Neural cell (in vitro differentiated cells): ENCODE measurements at regions not wholly inside any gene's neighbourhood (a gene's known extent, or its start where the extent isn't known, plus 50 kb on each side); places are given as distances from the start of the nearest gene placed in this dataset.

ENCODE experiments used
- H2AFZ ChIP-seq: fragments of 200-600, 300-800 bp; sonication (generic), shearing (Covaris generic); 2 replicates; pipeline ENCODE4 v1.6.0; 2014; ENCODE audit warnings: low read depth, mild to moderate bottlenecking, antibody characterized with exemption, low read length, moderate library complexity
- H3F3A ChIP-seq: fragments of 200-600 bp; shearing (Covaris generic); 2 replicates; pipeline ENCODE4 v1.6.1; 2016; ENCODE audit warnings: mild to moderate bottlenecking, moderate library complexity, mixed read lengths, antibody characterized with exemption, low read length; ENCODE audit not compliant: insufficient read depth, poor library complexity, severe bottlenecking
- H3K27ac ChIP-seq: fragments of 200-600, 300-800 bp; sonication (generic), shearing (Covaris generic); 2 replicates; pipeline ENCODE4 v1.5.1; 2014; ENCODE audit warnings: mild to moderate bottlenecking, low read length, moderate library complexity
- H3K27me3 ChIP-seq: fragments of 300-800, 200-600 bp; sonication (generic), shearing (Covaris generic); 2 replicates; pipeline ENCODE4 v1.6.0; 2014; ENCODE audit warnings: mild to moderate bottlenecking, low read depth, low read length, moderate library complexity; ENCODE audit not compliant: insufficient read depth
- H3K36me3 ChIP-seq: fragments of 300-800, 200-600 bp; sonication (generic), shearing (Covaris generic); 2 replicates; pipeline ENCODE4 v1.5.1; 2014; ENCODE audit warnings: mild to moderate bottlenecking, antibody characterized with exemption, low read length, moderate library complexity; ENCODE audit not compliant: insufficient read depth
- H3K4me2 ChIP-seq: fragments of 300-800, 200-600 bp; sonication (generic), shearing (Covaris generic); 2 replicates; pipeline ENCODE4 v1.6.0; 2014; ENCODE audit warnings: mild to moderate bottlenecking, low read length
- H3K4me3 ChIP-seq: fragments of 300-800, 200-600 bp; sonication (generic), shearing (Covaris generic); 2 replicates; pipeline ENCODE4 v1.5.1; 2014; ENCODE audit warnings: mild to moderate bottlenecking, low read length, moderate library complexity
- H3K79me2 ChIP-seq: fragments of 200-600 bp; shearing (Covaris generic); replicated peaks from 2 replicates; pipeline ENCODE4 v1.6.0; 2014; ENCODE audit warnings: mild to moderate bottlenecking, low read length, moderate library complexity; ENCODE audit not compliant: insufficient read depth
- H3K9ac ChIP-seq: fragments of 300-800, 200-600 bp; sonication (generic), shearing (Covaris generic); 2 replicates; pipeline ENCODE4 v1.6.1; 2016; ENCODE audit warnings: mild to moderate bottlenecking, low read length, mixed read lengths
- H3K9me2 ChIP-seq: fragments of 200-600 bp; shearing (Covaris generic); 2 replicates; pipeline ENCODE4 v1.6.1; 2016; ENCODE audit warnings: mild to moderate bottlenecking, low read length, mixed read lengths; ENCODE audit not compliant: insufficient read depth
- H3K9me3 ChIP-seq: fragments of 200-600, 300-800 bp; sonication (generic), shearing (Covaris generic); 2 replicates; pipeline ENCODE4 v1.6.1; 2016; ENCODE audit warnings: mild to moderate bottlenecking, mixed run types, low read length, moderate library complexity, mixed read lengths
- H4K20me1 ChIP-seq: fragments of 200-600 bp; shearing (Covaris generic); 2 replicates; pipeline ENCODE4 v1.6.1; 2016; ENCODE audit warnings: mild to moderate bottlenecking, mixed run types; ENCODE audit not compliant: insufficient read depth
- EP300 ChIP-seq: fragments of 450-650 bp; conservative IDR thresholded peaks from 2 replicates; pipeline ENCODE4 v1.6.1; 2014; ENCODE audit warnings: antibody characterized with exemption, mild to moderate bottlenecking, moderate library complexity; ENCODE audit not compliant: poor library complexity, severe bottlenecking
- EZH2 ChIP-seq: fragments of 200-600, 300-800 bp; shearing (Covaris generic), sonication (generic); IDR thresholded peaks from 2 replicates; pipeline ENCODE4 v1.6.1; 2014; ENCODE audit warnings: antibody characterized with exemption, low read length, borderline replicate concordance, mild to moderate bottlenecking; ENCODE audit not compliant: insufficient read depth, poor library complexity, severe bottlenecking
- MXI1 ChIP-seq: fragments of 450-650 bp; conservative IDR thresholded peaks from 2 replicates; pipeline ENCODE4 v1.6.1; 2014; ENCODE audit warnings: antibody characterized with exemption, mild to moderate bottlenecking; ENCODE audit not compliant: poor library complexity, severe bottlenecking
- POLR2AphosphoS5 ChIP-seq: IDR thresholded peaks from 2 replicates; pipeline ENCODE4 v1.6.1; 2012
- RAD21 ChIP-seq: fragments of 450-650 bp; conservative IDR thresholded peaks from 2 replicates; pipeline ENCODE4 v1.6.1; 2014; ENCODE audit warnings: antibody characterized with exemption, mild to moderate bottlenecking, moderate library complexity
- SMC3 ChIP-seq: fragments of 450-650 bp; conservative IDR thresholded peaks from 2 replicates; pipeline ENCODE4 v1.6.1; 2014; ENCODE audit warnings: antibody characterized with exemption, mild to moderate bottlenecking, moderate library complexity; ENCODE audit not compliant: poor library complexity
- TAF1 ChIP-seq: IDR thresholded peaks from 2 replicates; pipeline ENCODE4 v1.6.1; 2012; ENCODE audit warnings: low read depth
- TF ChIP-seq, protein P1 (sequence below): fragments of 450-650 bp; IDR thresholded peaks from 2 replicates; pipeline ENCODE4 v1.5.1; 2014; ENCODE audit warnings: antibody characterized with exemption, mild to moderate bottlenecking, moderate library complexity; ENCODE audit not compliant: poor library complexity, severe bottlenecking
- TF ChIP-seq, protein P2 (sequence below): IDR thresholded peaks from 2 replicates; pipeline ENCODE4 v1.6.1; 2012; ENCODE audit warnings: borderline replicate concordance

DNA sequence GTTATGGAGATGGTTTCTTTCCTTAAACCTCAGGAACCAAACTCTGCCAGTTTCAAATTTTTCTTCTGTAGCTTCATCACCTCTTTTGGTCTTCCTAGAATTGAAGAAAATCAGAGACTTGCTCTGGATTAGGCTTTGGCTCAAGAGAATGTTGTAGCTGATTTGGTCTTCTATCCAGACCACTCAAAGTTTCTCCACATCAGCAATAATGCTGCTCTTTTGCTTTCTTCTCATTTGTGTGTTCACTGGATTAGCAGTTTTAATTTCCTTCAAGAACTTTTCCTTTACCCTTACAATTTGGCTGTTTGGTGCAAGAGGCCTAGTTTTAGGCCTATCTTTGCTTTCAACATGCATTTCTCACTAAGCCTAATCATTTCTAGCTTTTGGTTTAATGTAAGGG is 78.1 kb upstream of the PLCB4 start:
- Histone ChIP-seq H4K20me1 (no peaks in the 10 kb centered on the region), H3K9me3 (no peaks in the 10 kb centered on the region), H3K4me3 (no peak overlapping the region), H3K27ac (no peak overlapping the region), H3K79me2 (no peaks in the 10 kb centered on the region), H2AFZ (no peak overlapping the region), H3K9me2 (no peaks in the 10 kb centered on the region), H3F3A (no peaks in the 10 kb centered on the region), H3K36me3 (no peaks in the 10 kb centered on the region), H3K4me2 (no peak overlapping the region), H3K9ac (no peak overlapping the region), H3K27me3 (no peaks in the 10 kb centered on the region)
- no peak for TF ChIP-seq RAD21
- TF ChIP-seq, protein P1, sequence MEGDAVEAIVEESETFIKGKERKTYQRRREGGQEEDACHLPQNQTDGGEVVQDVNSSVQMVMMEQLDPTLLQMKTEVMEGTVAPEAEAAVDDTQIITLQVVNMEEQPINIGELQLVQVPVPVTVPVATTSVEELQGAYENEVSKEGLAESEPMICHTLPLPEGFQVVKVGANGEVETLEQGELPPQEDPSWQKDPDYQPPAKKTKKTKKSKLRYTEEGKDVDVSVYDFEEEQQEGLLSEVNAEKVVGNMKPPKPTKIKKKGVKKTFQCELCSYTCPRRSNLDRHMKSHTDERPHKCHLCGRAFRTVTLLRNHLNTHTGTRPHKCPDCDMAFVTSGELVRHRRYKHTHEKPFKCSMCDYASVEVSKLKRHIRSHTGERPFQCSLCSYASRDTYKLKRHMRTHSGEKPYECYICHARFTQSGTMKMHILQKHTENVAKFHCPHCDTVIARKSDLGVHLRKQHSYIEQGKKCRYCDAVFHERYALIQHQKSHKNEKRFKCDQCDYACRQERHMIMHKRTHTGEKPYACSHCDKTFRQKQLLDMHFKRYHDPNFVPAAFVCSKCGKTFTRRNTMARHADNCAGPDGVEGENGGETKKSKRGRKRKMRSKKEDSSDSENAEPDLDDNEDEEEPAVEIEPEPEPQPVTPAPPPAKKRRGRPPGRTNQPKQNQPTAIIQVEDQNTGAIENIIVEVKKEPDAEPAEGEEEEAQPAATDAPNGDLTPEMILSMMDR: no peak
- no peak for TF ChIP-seq POLR2AphosphoS5
- no peak for TF ChIP-seq SMC3
- TF ChIP-seq EP300: no peak
- TF ChIP-seq, protein P2, sequence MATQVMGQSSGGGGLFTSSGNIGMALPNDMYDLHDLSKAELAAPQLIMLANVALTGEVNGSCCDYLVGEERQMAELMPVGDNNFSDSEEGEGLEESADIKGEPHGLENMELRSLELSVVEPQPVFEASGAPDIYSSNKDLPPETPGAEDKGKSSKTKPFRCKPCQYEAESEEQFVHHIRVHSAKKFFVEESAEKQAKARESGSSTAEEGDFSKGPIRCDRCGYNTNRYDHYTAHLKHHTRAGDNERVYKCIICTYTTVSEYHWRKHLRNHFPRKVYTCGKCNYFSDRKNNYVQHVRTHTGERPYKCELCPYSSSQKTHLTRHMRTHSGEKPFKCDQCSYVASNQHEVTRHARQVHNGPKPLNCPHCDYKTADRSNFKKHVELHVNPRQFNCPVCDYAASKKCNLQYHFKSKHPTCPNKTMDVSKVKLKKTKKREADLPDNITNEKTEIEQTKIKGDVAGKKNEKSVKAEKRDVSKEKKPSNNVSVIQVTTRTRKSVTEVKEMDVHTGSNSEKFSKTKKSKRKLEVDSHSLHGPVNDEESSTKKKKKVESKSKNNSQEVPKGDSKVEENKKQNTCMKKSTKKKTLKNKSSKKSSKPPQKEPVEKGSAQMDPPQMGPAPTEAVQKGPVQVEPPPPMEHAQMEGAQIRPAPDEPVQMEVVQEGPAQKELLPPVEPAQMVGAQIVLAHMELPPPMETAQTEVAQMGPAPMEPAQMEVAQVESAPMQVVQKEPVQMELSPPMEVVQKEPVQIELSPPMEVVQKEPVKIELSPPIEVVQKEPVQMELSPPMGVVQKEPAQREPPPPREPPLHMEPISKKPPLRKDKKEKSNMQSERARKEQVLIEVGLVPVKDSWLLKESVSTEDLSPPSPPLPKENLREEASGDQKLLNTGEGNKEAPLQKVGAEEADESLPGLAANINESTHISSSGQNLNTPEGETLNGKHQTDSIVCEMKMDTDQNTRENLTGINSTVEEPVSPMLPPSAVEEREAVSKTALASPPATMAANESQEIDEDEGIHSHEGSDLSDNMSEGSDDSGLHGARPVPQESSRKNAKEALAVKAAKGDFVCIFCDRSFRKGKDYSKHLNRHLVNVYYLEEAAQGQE: no peak
- no peak for TF ChIP-seq EZH2
- no peak for TF ChIP-seq MXI1
- TF ChIP-seq TAF1: no peak

DNA sequence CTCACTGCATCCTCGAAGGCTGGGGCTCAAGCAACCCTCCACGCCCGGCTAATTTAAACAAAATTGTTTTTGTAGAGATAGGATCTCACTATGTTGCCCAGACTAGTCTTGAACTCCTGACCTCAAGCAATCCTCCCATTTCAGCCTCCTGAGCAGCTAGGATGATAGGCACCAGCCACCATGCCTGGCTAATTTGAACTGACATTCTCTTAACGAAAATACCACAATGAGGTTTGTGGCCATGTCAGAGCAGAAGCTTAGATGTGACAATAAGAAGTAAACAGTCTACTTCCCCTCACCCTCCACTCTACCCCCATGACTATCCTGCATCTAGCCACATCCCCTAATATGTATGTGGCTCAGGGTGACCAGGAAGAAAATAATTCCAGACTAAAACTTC is 74.8 kb upstream of the PLCB4 start:
- Histone ChIP-seq H3K9ac (no peak overlapping the region), H3K79me2 (no peaks in the 10 kb centered on the region), H3K9me3 (no peaks in the 10 kb centered on the region), H2AFZ (no peak overlapping the region), H3K4me3 (no peak overlapping the region), H3K36me3 (no peaks in the 10 kb centered on the region), H3F3A (no peaks in the 10 kb centered on the region), H3K9me2 (no peaks in the 10 kb centered on the region), H3K27ac (no peak overlapping the region), H3K27me3 (no peaks in the 10 kb centered on the region), H3K4me2 (no peak overlapping the region), H4K20me1 (no peaks in the 10 kb centered on the region)
- TF ChIP-seq MXI1 (no peak), EP300 (no peak), SMC3 (no peak), RAD21 (no peak), TAF1 (no peak), POLR2AphosphoS5 (no peak)
- TF ChIP-seq, protein P1: no peak
- TF ChIP-seq, protein P2: no peak
